ENCODE measurements at regions not wholly inside any gene's neighbourhood (a gene's known extent, or its start where the extent isn't known, plus 50 kb on each side); places are given as distances from the start of the nearest gene placed in this dataset.

DNA sequence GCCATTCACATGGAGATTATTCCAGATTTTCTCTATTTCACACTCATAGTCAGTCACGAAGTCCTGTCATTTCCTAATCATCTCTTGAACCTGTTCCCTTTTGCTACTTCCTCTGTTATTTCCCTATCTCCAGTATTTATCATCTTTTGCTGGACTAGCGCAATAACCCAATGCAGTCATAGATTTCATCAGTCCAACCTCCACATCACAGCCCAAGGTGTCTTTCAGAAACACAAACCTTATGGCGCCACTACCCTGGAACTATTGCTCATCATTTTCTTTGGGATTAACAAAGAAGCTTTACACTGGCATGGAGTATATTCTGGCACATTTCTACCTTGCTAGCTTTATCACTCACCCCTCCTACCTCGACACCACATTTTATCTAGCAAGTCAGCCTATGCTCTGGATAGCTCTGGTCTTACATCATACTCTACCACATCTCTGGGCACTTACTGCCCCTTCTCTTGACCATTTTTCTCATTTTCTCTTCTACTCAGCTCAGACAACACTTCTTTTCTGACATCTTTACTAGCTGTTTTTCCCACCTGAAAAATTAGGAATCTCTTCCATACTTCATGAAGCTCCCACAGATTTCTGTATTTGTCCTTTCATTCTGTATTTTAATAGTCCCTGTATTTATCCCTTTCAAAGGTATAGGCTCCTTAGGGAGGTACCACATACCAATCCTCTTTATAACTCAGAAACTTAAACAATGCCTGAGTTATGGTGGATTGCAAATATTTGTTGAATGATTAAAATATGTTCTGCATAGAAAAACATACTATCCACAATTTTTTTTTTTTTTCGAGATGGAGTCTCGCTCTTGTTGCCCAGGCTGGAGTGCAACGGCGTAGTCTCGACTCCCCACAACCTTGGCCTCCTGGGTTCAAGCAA lies 534.7 kb downstream of the KLF12 start:
- DNase-seq, result no peak

DNA sequence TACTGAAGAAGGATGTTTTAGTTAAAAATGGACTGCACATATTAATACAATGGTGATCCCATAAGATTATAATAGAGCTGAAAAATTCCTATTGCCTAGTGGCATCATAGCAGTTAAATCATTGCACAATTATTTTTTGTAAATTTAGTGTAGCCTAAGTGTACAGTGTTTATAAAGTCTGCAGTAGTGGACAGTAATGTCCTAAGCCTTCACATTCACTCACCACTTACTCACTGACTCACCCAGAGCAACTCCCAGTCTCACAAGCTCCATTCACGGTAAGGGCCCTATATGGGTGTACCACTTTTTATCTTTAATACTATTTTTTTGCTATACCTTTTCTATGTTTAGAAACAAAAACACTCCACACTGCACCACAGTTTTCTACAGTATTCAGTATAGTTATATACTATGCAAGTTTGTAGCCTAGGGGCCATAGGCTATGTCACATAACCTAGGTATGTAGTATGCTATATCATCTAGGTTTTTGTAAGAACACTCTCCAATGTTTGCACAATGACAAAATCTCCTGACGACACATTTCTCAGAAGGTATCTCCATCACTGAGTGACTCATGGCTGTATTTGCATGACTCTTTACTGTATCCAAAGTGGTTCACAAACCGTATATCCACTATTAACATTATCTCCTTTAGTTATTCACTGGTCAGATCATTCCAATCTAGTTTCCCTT lies 536.0 kb downstream of the KLF12 start:
- DNase-seq, result no peak

DNA sequence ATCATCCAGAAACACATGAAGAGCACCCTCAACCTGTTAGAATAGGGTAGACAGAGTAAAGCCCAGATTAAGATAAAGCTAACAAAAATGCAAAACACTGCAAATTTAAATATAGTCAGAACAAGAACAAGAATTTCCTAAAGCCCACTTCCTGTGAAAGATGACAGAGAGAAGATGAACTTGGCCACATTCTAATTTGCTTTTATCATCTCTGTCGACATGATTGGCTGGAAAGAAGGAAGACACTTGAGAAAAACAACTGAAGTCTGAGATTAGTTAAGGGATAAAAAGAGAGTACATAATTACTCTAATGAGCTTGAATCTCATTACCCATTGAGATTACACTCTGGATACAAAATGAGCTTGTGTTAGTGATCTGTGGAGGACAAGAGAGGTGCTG lies 537.6 kb downstream of the KLF5 start:
- no peak for DNase-seq

DNA sequence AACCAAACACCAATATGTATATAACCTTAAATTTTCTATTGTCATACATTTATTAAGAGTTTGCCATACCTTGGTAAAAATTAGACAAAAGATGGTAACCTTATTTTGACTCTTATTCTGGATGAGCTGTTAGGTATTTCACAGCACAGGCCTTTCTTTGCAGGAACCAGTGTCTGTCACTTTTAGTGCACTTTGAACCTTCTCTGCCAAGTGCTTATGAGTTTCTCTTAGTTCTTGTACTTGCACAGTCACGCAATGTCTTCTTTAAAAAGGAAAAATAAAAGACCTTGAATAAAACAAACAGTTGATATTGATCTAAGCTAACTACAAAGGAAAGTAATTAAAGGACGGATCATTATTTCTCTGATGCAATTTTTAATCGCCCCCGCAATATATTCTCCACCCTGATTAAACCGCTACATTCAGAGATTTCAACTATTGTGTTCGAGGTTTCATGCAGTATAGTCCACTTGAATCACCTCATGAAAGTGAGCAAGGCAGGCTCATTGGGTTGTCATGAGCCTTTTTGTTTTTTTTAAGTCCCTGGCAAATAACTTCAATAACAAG lies 534.5 kb downstream of the KLF5 start:
- DNase-seq, result no peak

DNA sequence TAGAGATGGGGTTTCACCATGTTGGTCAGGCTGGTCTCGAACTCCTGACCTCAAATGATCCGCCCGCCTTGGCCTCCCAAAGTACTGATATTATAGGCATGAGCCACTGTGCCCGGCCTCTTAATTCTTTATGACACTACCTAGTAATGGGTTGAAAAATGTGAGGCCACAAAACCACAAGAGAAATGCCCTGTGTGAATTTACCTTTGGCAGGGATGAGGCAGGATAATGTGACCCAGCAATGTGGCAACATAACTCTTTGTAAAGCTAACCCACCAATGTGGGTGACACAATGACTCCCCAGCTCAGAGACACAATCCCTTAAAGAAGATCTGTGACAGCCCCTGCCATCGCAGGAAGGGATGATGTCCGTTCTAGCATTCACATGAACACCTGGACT lies 533.1 kb downstream of the KLF5 start:
- DNase-seq, result no peak

DNA sequence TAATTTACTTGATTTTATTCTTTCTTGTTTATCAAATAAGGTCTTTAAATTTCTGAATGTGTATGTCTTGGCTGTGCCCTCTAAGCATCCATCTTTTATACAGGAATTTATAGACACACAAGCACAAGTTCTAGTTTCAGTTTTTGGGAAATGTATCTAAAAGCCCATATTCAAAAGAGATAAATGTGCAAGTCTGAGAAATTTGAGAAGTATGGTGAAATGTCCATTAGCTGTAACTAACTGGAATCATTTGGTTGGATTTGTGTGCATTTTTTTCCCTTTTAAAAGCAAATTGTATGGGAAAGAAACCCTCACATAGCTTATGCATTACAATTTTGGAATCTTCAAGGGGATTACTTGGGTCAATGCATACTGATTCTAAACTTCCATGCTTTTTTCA lies 532.0 kb downstream of the KLF5 start:
- no peak for DNase-seq

DNA sequence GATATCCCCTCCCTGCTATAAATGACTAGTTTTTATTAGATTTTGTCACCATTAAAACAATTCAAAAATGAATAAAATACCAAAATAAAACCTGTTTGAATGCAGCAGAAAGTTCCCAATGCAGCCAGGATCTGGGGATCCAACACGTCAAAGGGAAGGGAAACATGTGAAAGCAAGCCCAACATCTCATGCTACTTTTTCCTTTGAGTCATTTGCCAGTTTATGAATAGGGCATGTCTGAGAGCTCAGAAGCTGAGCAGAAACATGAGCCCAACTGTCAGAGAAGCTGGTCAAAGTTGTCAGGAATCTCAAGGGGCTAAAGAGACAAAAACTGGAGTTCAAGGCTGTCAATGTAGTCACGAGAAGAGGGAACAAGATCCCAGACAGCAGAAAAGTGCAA lies 526.4 kb downstream of the KLF5 start:
- DNase-seq, result no peak

DNA sequence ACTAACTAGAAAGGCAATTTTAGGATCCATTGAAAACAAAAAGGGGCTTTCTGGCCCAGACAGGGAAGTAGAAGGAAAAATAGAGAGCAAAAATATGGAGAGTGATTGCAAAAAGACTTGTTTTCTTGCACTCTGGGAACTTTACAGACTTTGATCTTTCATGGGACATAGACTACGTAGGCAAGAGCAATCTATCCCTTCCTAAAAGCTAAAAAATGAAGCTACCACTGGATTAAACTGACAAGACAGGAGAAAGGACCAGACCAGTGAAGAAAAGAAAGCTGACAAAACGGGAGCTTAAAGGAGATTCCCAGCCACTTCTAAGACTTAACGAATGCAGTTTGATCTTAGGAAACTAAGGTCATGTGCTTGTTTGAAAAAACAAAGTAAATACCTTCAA lies 524.5 kb downstream of the KLF5 start:
- DNase-seq, result no peak

DNA sequence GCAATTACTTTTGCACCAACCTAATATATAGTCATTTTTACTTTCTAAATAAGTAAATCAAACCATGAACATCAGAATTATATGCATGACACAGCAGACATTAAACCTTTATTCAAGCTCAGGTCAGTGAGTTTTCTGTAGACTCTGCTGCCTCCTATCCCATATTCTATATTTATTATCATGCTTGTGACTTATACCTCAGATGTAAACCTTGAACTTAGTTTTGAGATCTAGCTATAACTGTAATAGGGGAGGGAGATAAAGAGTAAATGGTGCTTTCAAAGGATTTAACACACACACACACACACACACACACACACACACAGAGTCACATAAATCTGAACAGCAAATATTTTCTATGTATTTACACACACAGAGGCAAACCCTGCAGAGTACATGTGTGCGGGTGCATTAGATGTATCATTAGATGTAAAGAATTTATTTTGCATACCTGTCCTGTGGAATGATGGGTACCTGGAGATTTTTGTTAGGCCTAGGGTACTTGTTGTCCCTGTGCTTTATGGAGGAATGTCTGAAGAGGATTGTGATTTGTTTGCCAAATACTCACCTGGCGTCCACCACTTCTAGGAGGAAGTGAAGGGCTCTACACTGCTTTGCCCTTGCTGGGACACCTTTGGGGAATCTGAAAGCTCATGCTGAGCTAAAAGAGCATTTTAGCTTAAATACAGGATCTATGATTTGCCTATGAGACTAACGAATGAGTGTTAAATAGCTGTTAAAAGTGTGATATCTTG lies 521.9 kb downstream of the KLF5 start:
- no peak for DNase-seq

DNA sequence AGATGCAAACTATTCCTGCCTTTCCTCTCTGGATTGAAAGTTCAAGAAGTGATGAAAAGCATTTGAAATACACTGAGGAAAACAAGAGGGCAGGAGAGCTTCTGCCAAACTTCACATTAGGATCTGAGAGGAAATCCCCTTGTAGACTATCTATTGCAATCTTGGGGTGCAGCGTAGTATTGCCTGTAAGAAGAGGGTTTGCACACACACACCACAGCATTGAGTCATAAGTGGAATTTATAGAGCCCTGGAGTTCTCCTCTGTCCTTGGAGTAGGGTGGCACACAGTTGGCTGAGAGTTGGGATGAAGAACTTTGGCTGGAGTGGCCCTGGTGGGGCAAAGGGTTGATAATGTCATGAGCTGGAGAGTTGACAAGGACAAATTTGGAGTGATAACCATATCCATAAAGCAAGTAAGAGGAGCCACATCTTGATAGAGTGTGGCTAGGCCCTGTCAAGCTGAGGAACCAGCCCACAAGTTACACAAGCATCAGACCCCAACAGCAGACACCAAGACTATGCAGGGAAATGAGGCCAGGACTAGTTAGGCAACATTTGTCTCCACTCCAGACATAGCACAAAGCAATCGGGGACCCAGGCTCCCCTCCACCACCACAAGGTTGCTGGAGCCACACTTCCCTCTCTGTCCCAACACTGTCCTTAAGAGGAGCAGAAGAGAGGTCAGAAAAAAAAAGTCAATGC lies 520.9 kb downstream of the KLF5 start:
- no peak for DNase-seq

DNA sequence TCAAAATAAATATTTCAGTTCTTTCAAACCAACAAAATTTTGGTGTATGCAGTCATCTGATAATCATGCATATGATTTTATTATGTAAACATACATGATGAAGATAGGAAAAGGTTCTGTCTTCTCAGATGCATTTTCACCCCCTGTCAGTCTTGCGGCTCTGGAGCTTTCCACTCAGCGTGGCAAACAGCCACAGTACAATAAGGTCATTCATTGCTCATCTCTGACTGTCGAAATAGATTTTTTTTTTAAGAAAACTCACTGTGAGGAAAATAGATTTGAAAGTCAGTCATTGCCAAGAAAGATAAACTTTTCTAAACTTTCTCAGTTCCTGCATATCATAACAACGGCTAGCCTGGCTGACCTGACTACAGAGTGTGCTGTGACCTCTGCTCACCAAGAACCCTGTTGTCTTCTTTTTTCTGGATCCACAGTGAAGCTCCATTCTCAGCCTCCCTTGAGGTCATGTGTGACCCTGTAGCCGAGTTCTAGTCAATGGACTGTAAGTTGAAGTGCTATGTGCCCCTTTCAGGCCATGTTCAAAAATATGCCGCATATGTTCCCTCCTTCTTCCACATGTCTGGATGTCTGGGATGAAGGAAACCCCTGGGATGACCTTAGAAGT lies 519.6 kb downstream of the KLF5 start:
- DNase-seq, result no peak

DNA sequence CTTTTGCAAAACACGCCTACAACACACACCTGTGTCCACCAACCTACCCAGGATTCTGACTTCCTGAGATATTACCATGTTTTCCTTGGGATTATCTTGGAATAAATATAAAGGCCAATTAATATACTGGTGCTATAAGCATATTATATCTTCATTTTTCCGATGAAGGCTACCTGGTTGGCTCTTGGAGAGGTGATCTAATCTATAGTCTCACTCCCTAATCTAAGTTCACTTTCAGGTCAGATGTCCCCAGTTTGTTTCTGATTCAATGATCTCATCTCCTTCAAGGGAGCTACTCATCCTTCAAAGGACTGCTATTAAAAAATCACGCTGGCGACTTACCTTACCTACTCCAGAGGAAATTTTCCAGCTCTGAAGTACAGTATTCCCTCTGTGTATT lies 517.5 kb downstream of the KLF5 start:
- DNase-seq, result no peak

DNA sequence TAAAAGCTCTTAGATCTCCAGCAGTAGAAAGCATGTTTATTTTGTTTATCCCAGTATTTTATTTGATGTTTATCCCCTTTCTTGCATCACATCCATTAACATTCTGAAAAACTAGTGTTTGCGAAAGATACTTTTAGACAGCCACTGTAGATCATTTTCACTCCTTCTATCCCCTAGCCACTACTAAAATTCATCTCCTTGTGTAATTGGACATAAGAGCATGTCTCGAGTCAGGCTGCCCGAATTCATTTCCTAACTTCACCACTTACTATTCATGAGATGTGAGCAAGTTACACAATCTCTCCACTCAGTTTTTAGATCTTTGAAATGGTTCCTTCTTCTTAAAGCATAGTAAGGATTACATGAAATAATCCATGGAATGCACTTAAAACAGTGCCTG lies 514.0 kb downstream of the KLF5 start:
- DNase-seq, result no peak

DNA sequence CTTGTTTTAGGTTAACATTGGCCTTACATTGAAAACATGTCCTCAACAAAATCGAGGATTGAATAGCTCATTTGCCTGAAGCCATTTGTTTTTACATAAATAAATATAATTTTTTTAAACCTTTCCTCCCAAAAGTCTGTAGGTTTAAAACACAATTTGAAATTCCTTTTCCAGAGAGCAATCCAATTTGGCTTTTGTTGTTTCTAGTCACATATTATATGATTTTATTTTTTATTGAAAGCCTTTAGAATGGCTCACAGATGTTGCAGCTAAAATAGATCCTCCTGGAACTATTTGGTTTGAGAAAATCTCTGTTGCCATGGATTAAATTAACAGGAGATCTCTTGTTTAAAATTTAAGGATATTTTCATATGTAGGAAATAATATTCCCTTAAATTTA lies 512.6 kb downstream of the KLF5 start:
- DNase-seq, result no peak

DNA sequence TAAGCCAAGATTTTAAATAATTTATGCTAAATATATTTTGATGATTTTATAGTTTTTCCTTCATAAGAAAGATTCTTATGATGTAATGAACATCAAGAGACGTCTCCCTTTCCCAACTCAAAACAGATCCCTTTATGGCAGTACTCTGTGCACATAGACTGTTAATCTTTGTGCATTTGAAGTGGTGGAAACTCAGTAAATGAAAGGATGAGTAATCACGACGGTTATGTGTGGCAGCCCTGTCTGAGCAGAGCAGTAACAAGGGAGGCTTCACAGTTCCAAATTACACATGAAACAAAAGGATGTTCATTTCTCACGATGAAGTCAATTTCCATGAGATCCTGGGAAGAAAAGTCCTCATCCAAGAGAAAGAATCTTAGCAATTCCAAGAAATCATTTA lies 498.1 kb downstream of the KLF5 start:
- DNase-seq, result no peak

DNA sequence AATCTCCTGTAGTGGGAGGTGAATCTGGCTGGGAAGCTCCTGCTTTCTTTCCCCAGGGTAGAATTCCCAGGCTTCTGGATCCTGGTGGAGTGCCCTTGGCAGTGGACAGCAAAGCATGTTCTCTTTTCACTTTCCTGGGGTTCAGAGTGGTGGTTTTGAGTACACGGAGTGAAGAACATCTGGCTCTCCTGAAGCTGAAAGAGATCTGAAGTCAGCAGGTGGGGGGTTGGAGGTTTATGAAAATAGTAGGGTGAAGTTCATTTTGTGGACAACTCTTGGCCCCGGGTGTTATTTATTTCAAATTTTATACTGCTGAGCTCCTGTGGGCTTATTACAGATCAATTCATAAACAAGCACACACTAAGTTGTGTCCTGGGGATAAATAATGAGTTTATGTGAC lies 497.3 kb downstream of the KLF5 start:
- no peak for DNase-seq

DNA sequence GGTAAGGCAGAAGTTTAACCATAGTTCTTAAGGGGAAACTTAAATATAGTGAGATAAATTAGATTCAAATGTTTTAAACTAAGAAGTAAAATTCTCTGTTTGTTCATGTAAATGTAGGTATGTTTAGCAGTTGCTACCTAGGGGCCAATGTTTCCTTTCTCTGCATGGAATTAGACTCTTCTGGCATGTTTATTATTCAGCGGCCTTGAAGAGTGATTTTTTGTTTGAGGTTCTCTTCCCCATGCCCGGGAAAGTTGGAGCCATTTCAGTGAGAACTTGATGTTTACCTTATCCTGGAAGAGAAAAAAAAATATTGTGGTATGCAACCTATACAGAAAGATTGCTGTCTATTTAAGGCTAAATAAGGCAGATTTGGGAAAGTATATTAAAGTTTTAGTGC lies 492.9 kb downstream of the KLF5 start:
- DNase-seq, result no peak

DNA sequence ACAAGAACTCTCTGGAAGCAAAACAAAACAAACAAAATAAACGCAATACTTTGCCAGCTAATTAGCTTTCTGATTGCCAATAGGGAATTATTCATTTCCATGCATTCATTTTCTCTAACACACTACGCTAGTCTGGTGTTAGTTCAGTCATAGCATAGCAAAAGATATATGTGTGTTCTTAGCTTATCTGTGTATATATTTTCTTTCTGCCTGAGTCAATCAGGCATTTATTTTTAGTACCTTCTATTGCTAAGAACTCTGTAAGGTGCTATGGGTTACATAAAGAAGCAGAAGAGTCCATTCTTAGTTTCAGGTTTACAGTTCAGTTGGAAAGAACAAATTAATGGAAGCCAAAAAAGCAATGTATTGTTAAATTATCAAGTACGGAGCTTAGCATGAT lies 490.9 kb downstream of the KLF5 start:
- DNase-seq, result no peak

DNA sequence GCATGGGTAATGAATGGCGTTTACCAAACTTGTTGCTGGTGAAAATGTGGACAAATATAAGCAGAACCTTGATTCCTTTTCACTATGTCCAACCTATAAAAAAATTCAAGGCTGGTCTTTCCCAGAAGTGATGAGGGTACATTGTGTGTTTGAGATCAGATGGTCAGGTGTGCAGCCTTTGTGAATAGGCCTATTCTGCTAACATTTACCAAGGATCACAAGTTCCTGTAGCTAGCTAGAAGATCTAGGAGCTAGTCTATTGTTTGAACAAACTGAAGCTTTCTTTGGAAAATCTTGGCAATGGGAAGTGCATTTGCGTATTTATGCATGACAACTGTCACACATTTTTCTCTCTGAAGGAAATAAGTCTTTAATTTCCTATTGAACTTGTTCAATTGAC lies 489.6 kb downstream of the KLF5 start:
- no peak for DNase-seq

DNA sequence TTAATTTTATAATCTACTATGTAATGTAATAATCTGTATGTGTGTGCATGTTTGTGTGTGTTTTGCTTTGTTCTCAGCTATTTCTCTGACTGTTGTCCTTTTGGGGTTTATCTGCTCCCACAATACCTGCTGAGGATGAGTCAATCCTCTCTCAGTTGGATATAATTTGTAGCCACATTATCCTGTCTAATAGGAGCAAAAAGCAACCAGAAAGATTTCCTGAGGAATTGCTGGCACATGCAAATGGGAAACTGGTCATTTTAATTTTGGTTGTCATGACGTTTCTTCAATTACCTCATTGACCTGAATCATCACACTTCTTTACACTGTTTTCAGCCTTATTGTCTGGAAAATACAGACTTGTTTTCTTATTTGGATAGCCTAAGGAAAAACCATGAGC lies 488.4 kb downstream of the KLF5 start:
- no peak for DNase-seq

DNA sequence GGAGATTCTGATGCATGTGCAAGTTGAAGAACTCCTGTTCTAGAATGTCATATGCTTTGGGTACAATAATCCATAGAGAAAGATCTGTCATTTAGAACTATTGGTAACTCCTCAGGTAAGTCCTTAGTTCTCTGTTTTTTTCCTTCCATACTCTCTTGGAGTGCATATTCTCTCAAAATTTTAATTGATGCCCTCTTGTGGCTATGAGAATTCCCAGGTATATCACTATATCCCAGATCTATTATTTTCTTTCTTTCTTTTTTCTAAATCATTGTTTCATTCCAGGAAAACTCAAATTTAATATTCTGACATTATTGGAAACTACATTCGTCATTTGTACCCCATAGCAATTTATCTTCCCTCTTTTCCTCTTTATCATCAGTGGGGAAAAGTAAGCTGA lies 485.4 kb downstream of the KLF5 start:
- no peak for DNase-seq

DNA sequence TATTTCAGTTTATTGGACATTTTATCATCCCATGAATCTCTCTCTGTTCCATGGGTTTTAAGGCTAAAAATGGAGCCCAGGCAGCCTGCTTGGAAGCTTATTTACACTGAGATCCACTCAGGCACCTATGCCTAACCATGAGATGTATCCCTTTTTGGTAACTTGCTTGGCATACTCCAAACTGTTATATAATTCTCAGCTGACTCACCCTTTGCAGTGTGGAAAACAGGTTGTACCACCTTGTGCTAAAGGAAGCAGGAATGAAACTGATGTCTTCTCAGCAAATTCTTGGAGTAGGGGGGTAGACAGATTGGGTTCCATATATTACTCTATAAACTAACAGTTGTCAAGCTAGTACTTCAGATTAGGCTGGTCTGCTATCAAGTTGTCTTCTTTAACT lies 483.6 kb downstream of the KLF5 start:
- no peak for DNase-seq
